ENCODE measurements at regions not wholly inside any gene's neighbourhood (a gene's known extent, or its start where the extent isn't known, plus 50 kb on each side); places are given as distances from the start of the nearest gene placed in this dataset.

GRCh38 chr10:62738916-62739315 lies 65.6 kb upstream of the ADO start:
- no peaks in the 10 kb centered on the region for H3K27me3 ChIP-seq (replicated peaks; ENCODE audit: control insufficient read depth, insufficient read depth, low read length, poor library complexity, severe bottlenecking)
- no peak overlapping the region for H3K4me3 ChIP-seq (ENCODE audit: insufficient read depth, low read depth, low read length, poor library complexity, severe bottlenecking)
- no peaks in the 10 kb centered on the region for H3K36me3 ChIP-seq (ENCODE audit: control insufficient read depth, insufficient read depth, low read length)
- peaks cover 25% of the 10 kb centered on the region for H3K4me1 ChIP-seq (ENCODE audit: control insufficient read depth, insufficient read depth, low read length, poor library complexity, severe bottlenecking)
- no peaks in the 10 kb centered on the region for H3K9me3 ChIP-seq (ENCODE audit: control insufficient read depth, low read length)
- no peak overlapping the region for H3K27ac ChIP-seq (ENCODE audit: insufficient read depth, low read length, poor library complexity, severe bottlenecking)
- no peak for DNase-seq

- Histone ChIP-seq H3K9me3 (ENCODE audit: control insufficient read depth, low read length) (no peaks in the 10 kb centered on the region), H3K4me1 (ENCODE audit: control insufficient read depth, insufficient read depth, low read length, poor library complexity, severe bottlenecking) (peaks cover 4% of the 10 kb centered on the region), H3K36me3 (ENCODE audit: control insufficient read depth, insufficient read depth, low read length) (no peaks in the 10 kb centered on the region), H3K27ac (ENCODE audit: insufficient read depth, low read length, poor library complexity, severe bottlenecking) (no peak overlapping the region), H3K27me3 (replicated peaks; ENCODE audit: control insufficient read depth, insufficient read depth, low read length, poor library complexity, severe bottlenecking) (no peaks in the 10 kb centered on the region), H3K4me3 (ENCODE audit: insufficient read depth, low read depth, low read length, poor library complexity, severe bottlenecking) (no peak overlapping the region)
- no peak for DNase-seq
Measured at GRCh38 chr10:62740885-62741745, 63.4 kb upstream of the ADO start.

GRCh38 chr10:62741996-62742395 lies 62.5 kb upstream of the ADO start:
- H3K4me3 ChIP-seq (ENCODE audit: insufficient read depth, low read depth, low read length, poor library complexity, severe bottlenecking): no peak overlapping the region
- H3K4me1 ChIP-seq (ENCODE audit: control insufficient read depth, insufficient read depth, low read length, poor library complexity, severe bottlenecking): no peaks in the 10 kb centered on the region
- H3K27me3 ChIP-seq (replicated peaks; ENCODE audit: control insufficient read depth, insufficient read depth, low read length, poor library complexity, severe bottlenecking): no peaks in the 10 kb centered on the region
- H3K36me3 ChIP-seq (ENCODE audit: control insufficient read depth, insufficient read depth, low read length): no peaks in the 10 kb centered on the region
- no peak for DNase-seq
- no peak overlapping the region for H3K27ac ChIP-seq (ENCODE audit: insufficient read depth, low read length, poor library complexity, severe bottlenecking)
- no peaks in the 10 kb centered on the region for H3K9me3 ChIP-seq (ENCODE audit: control insufficient read depth, low read length)

GRCh38 chr10:62742536-62743061 lies 61.9 kb upstream of the ADO start:
- Histone ChIP-seq H3K27ac (ENCODE audit: insufficient read depth, low read length, poor library complexity, severe bottlenecking) (no peak overlapping the region), H3K27me3 (replicated peaks; ENCODE audit: control insufficient read depth, insufficient read depth, low read length, poor library complexity, severe bottlenecking) (no peaks in the 10 kb centered on the region), H3K9me3 (ENCODE audit: control insufficient read depth, low read length) (no peaks in the 10 kb centered on the region), H3K4me3 (ENCODE audit: insufficient read depth, low read depth, low read length, poor library complexity, severe bottlenecking) (no peak overlapping the region), H3K36me3 (ENCODE audit: control insufficient read depth, insufficient read depth, low read length) (no peaks in the 10 kb centered on the region), H3K4me1 (ENCODE audit: control insufficient read depth, insufficient read depth, low read length, poor library complexity, severe bottlenecking) (no peaks in the 10 kb centered on the region)
- no peak for DNase-seq

GRCh38 chr10:62744136-62744535 lies 60.4 kb upstream of the ADO start:
- Histone ChIP-seq H3K36me3 (ENCODE audit: control insufficient read depth, insufficient read depth, low read length) (no peaks in the 10 kb centered on the region), H3K4me3 (ENCODE audit: insufficient read depth, low read depth, low read length, poor library complexity, severe bottlenecking) (no peak overlapping the region), H3K27me3 (replicated peaks; ENCODE audit: control insufficient read depth, insufficient read depth, low read length, poor library complexity, severe bottlenecking) (no peaks in the 10 kb centered on the region), H3K4me1 (ENCODE audit: control insufficient read depth, insufficient read depth, low read length, poor library complexity, severe bottlenecking) (peaks cover 3% of the 10 kb centered on the region), H3K27ac (ENCODE audit: insufficient read depth, low read length, poor library complexity, severe bottlenecking) (no peak overlapping the region), H3K9me3 (ENCODE audit: control insufficient read depth, low read length) (no peaks in the 10 kb centered on the region)
- DNase-seq: no peak

GRCh38 chr10:62745581-62745980 lies 58.9 kb upstream of the ADO start:
- Histone ChIP-seq H3K36me3 (ENCODE audit: control insufficient read depth, insufficient read depth, low read length) (no peaks in the 10 kb centered on the region), H3K4me1 (ENCODE audit: control insufficient read depth, insufficient read depth, low read length, poor library complexity, severe bottlenecking) (peaks cover 3% of the 10 kb centered on the region), H3K9me3 (ENCODE audit: control insufficient read depth, low read length) (no peaks in the 10 kb centered on the region), H3K27ac (ENCODE audit: insufficient read depth, low read length, poor library complexity, severe bottlenecking) (no peak overlapping the region), H3K27me3 (replicated peaks; ENCODE audit: control insufficient read depth, insufficient read depth, low read length, poor library complexity, severe bottlenecking) (no peaks in the 10 kb centered on the region), H3K4me3 (ENCODE audit: insufficient read depth, low read depth, low read length, poor library complexity, severe bottlenecking) (no peak overlapping the region)
- DNase-seq: no peak

GRCh38 chr10:62746951-62747729 lies 57.4 kb upstream of the ADO start:
- Histone ChIP-seq H3K4me1 (ENCODE audit: control insufficient read depth, insufficient read depth, low read length, poor library complexity, severe bottlenecking) (peaks cover 3% of the 10 kb centered on the region), H3K27me3 (replicated peaks; ENCODE audit: control insufficient read depth, insufficient read depth, low read length, poor library complexity, severe bottlenecking) (no peaks in the 10 kb centered on the region), H3K9me3 (ENCODE audit: control insufficient read depth, low read length) (no peaks in the 10 kb centered on the region), H3K4me3 (ENCODE audit: insufficient read depth, low read depth, low read length, poor library complexity, severe bottlenecking) (no peak overlapping the region), H3K36me3 (ENCODE audit: control insufficient read depth, insufficient read depth, low read length) (no peaks in the 10 kb centered on the region), H3K27ac (ENCODE audit: insufficient read depth, low read length, poor library complexity, severe bottlenecking) (no peak overlapping the region)
- no peak for DNase-seq

- DNase-seq: no peak
Measured at GRCh38 chr10:62748386-62748785, 56.1 kb upstream of the ADO start.

GRCh38 chr10:62749093-62749683 lies 55.3 kb upstream of the ADO start:
- no peak overlapping the region for H3K27ac ChIP-seq (ENCODE audit: insufficient read depth, low read length, poor library complexity, severe bottlenecking)
- DNase-seq: no peak

More at GRCh38 chr10:62748386-62748785, 56.1 kb upstream of the ADO start:
- H3K36me3 ChIP-seq (ENCODE audit: control insufficient read depth, insufficient read depth, low read length): no peaks in the 10 kb centered on the region
- no peak overlapping the region for H3K27ac ChIP-seq (ENCODE audit: insufficient read depth, low read length, poor library complexity, severe bottlenecking)
- no peak overlapping the region for H3K4me3 ChIP-seq (ENCODE audit: insufficient read depth, low read depth, low read length, poor library complexity, severe bottlenecking)
- peaks cover 3% of the 10 kb centered on the region for H3K4me1 ChIP-seq (ENCODE audit: control insufficient read depth, insufficient read depth, low read length, poor library complexity, severe bottlenecking)
- no peaks in the 10 kb centered on the region for H3K9me3 ChIP-seq (ENCODE audit: control insufficient read depth, low read length)
- H3K27me3 ChIP-seq (replicated peaks; ENCODE audit: control insufficient read depth, insufficient read depth, low read length, poor library complexity, severe bottlenecking): no peaks in the 10 kb centered on the region

More at GRCh38 chr10:62749093-62749683, 55.3 kb upstream of the ADO start:
- Histone ChIP-seq H3K4me3 (ENCODE audit: insufficient read depth, low read depth, low read length, poor library complexity, severe bottlenecking) (no peak overlapping the region), H3K36me3 (ENCODE audit: control insufficient read depth, insufficient read depth, low read length) (no peaks in the 10 kb centered on the region), H3K27me3 (replicated peaks; ENCODE audit: control insufficient read depth, insufficient read depth, low read length, poor library complexity, severe bottlenecking) (no peaks in the 10 kb centered on the region), H3K4me1 (ENCODE audit: control insufficient read depth, insufficient read depth, low read length, poor library complexity, severe bottlenecking) (peaks cover 3% of the 10 kb centered on the region), H3K9me3 (ENCODE audit: control insufficient read depth, low read length) (no peaks in the 10 kb centered on the region)
